HL-60 (cell line): ENCODE measurements at regions not wholly inside any gene's neighbourhood (a gene's known extent, or its start where the extent isn't known, plus 50 kb on each side); places are given as distances from the start of the nearest gene placed in this dataset.

ENCODE experiments used
- CTCF ChIP-seq: IDR thresholded peaks from one replicate; pipeline ENCODE4 v1.5.1; 2011; ENCODE audit warnings: low read length, control low read depth, inconsistent platforms; ENCODE audit not compliant: insufficient read depth
- GABPA ChIP-seq: IDR thresholded peaks from 2 replicates; pipeline ENCODE4 v1.6.1; 2012; ENCODE audit warnings: low read depth
- POLR2AphosphoS5 ChIP-seq: IDR thresholded peaks from 2 replicates; pipeline ENCODE4 v1.6.1; 2012; ENCODE audit warnings: low read depth
- REST ChIP-seq: IDR thresholded peaks from 2 replicates; pipeline ENCODE4 v1.6.1; 2012; ENCODE audit warnings: low read depth; ENCODE audit not compliant: insufficient replicate concordance
- SPI1 ChIP-seq: IDR thresholded peaks from 2 replicates; pipeline ENCODE4 v1.6.1; 2012; ENCODE audit warnings: low read depth, mild to moderate bottlenecking, borderline replicate concordance

GRCh38 chr20:55740076-55740475, 265.2 kb downstream of the CBLN4 start:
- no peak for TF ChIP-seq REST
- TF ChIP-seq CTCF: no peak
- TF ChIP-seq POLR2AphosphoS5: no peak
- no peak for TF ChIP-seq GABPA
- no peak for TF ChIP-seq SPI1
